Stimulated activated CD4-positive, alpha-beta T cell treated with anti-CD3 and anti-CD28 coated beads, Interleukin-12 subunit alpha, Interleukin-12 subunit beta, amount 100 ng/mL, for 48 hours (primary cell): ENCODE measurements at regions not wholly inside any gene's neighbourhood (a gene's known extent, or its start where the extent isn't known, plus 50 kb on each side); places are given as distances from the start of the nearest gene placed in this dataset.
"Not testable (repeated sequence)": the region's sequence is repeated elsewhere in the genome, so short reads cannot be mapped to it uniquely, and the experiment has no call there.

ENCODE experiments used
- DNase-seq, 3 donors: peaks; one replicate each; pipeline ENCODE4 v3.0.0-alpha.2; 2020; ENCODE audit warnings: low read depth in 2 of 3, low spot score in 1 of 3

DNA sequence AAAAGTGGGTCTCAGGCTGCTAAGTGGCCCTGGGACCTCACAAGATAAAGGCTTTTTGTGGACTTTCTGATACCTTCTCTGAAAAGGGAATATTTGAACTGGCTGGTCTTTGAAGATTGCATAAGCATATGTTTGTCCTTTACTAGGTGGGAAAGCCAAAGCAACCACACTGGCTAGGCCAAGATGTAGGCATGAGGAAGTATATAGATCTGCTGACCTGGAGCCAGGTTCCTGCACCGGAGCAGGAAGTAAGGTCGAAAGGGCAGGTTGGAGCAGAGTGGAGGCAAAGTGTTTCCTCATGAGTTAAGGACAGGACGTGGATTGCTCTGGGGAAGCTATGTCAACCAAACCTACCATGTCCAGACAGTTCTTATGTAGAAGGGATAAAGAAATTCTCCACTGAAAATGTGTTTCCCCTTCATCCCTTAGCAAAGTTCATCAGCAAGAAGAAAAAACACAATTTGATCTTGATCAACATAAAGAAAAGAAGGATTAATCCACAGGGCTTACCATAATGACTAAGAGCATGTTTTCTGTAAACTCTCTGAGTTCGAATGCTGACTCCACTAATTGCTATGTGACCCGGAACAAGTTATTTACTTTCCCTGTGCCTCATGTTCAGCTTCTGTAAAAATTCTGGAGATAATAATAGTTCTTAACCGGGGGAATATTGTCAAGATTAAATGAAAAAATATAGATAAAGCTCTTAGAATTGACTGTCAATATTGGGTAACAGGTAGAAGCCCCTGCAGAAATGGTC lies 156.1 kb upstream of the SRD5A2 start:
- DNase-seq = no peak

- DNase-seq = no peak
Measured at GRCh38 chr2:31735716-31736115, 155.0 kb upstream of the SRD5A2 start.

DNA sequence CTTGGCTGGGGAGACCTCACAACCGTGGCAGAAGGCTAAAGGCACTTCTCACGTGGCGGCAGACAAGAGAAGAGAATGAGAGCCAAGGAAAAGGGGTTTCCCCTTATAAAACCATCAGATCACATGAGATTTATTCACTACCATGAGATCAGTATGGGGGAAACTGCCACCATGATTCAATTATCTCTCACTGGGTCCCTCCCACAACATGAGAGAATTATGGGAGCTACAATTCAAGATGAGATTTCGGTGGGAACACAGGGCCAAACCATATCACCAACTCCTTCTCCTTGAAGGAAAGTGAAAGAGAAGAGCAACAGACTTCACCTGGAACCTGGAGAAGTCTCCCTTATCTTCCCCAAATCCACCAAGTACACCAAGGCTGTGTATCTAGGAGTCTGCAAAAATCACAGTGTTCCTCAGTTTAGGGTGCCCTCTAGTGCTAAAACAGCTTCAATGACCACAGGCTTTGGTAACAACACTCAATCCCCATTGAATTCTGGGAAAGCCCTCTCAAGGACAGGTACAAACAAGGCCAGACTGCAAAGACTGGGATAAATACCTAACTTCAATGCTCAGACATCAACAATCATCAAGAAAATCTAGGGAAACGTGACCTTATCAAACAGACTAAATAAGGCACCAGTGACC lies 148.8 kb upstream of the SRD5A2 start:
- no peak for DNase-seq

- DNase-seq = no peak
Measured at GRCh38 chr2:31729065-31729439, 148.3 kb upstream of the SRD5A2 start.

GRCh38 chr2:31728406-31729064 lies 147.8 kb upstream of the SRD5A2 start:
- DNase-seq = no peak

GRCh38 chr2:31726457-31726856 lies 145.7 kb upstream of the SRD5A2 start:
- no peak for DNase-seq

DNA sequence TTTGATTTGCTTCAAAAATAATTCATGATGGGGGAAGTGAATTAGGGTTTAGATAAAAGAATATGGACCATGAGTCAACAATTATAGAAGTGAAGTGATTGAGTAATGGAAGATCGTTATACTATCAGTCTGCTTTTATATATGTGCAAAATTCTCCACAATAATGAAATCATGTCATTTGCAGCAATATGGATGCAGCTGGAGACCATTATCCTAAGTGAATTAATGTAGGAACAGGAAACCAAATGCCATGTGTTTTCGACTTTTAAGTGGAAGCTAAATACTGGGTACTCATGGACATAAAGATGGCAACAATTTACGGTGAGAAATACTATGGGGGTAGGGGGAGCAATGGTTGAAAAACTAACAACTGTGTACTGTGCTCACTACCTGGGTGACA lies 144.7 kb upstream of the SRD5A2 start:
- DNase-seq = no peak

GRCh38 chr2:31711737-31712136 lies 131.0 kb upstream of the SRD5A2 start:
- no peak for DNase-seq

DNA sequence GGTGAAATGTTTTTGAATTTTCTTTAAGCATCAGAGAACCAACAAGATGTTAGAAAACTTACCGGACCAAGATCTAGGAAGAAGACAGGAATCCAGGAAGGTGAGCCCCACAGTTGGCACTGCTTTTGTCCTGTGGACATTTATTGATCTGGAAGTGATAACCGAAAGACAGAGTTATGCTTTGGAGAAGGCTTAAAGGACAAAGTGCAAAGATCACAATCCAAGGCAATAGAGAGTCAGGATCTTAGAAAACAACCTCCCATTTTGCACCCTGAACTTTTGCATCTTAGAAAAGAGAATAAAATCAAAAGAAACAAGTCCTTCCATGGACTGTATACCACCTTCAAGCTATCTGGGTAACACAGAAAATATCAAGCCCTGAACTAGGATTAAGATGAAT lies 129.4 kb upstream of the SRD5A2 start:
- no peak for DNase-seq

DNA sequence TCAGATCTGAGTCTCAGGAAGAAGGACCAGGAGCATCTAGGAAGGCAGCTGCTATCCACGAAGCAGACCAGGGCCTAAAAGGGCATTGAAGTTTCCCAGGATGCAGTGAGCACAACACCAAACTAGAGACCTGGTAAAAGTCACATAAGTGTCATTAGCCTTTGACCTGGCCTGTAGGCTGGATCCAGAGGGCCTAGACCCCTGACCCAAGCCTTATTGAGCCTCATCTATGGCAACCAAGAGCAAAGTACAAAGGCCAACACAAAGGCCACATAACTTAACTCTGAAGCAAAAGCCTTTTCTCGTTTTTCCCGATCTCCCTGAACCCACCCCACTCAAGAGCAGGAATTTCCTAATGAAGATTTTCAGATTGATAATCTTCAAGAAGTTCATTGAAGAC lies 127.3 kb upstream of the SRD5A2 start:
- DNase-seq = no peak

DNA sequence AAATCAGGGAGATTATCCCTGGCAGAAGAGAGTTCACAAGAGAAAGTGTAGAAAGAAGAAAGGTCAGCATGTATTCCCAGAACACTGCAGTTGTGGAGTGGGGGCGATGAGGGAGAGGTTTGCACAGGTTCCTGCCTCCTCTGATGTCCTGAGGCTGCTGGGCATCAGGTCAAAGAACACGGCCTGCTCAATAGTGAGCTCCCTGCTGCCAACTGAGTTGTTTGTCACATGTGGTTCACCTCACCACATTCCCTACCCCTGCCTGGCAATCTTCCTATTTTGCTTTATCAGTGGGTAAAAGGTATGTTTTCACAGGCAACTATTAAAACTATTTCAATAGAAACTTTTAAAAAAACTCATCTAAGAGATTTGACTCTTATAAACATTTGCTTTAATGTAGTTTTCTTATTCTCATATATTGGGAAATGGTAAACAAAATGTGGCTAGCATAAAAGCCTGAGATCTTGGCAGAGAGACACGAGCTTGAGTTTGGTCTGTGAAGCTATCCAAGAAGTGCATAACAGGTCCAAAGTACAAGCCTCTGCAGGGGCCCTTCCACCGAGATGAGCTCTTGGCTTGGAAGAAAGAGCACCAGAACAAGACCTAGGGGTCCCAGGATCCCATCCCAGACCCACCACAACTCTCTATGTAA lies 123.9 kb upstream of the SRD5A2 start:
- DNase-seq = no peak

DNA sequence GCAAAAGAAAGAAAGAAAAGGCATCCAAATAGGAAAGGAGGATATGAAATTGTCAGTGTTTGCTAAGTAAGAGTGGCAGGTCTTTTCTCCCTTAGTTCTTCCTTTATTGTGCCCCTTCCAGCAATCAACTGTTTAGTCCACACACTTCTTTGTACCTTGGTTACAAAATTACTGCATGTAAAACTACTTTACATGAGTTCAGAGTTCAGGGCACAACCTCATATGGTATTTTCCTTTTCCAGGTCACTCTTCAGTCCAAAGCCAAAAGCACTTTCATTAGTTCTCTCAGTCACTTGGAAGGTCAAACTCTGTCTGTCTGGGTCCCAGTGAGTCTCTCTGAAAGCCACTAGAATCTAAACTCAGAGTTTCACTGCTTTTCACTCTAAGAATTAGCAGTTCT lies 122.5 kb upstream of the SRD5A2 start:
- DNase-seq = no peak

- DNase-seq = no peak
Measured at GRCh38 chr2:31698722-31699121, 118.0 kb upstream of the SRD5A2 start.

GRCh38 chr2:31696068-31696467 lies 115.3 kb upstream of the SRD5A2 start:
- no peak for DNase-seq

DNA sequence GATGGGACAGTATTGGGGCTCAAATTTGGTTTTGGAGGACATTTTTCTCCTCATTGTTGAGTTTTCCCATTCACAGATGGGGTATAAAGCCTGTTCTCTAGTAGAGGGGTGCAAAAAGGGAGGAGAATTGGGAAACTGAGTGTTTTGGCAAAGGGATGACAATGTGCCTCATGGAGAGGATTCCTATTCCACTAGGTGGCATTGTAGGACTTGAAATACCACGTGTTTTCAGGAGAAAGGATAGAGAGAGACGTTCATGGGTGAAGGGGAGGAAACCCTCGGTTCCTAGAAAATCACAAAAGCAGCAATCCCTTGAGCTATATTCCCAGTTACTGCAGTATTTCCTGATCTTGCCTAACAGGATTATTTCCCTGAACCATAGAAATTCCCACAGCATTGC lies 113.7 kb upstream of the SRD5A2 start:
- no peak for DNase-seq

DNA sequence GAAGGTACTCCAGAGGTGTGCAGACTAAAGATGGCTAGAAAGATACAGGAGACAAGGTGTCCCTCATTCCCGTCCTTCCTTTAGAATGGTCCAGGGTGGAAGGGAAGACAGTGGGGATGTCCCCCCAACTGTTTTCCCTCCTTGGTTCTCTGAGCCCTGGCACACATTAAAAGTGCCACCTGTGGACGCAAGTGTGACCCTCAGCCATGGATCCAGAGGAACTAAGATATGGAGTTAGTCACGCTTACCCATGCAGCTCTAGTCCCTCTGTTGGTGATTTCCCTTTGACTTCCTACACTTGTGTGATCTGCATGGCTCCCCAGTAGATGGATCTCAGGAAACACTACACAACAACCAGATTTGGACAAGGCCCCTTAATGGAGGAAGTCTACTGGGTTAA lies 113.1 kb upstream of the SRD5A2 start:
- DNase-seq = no peak

DNA sequence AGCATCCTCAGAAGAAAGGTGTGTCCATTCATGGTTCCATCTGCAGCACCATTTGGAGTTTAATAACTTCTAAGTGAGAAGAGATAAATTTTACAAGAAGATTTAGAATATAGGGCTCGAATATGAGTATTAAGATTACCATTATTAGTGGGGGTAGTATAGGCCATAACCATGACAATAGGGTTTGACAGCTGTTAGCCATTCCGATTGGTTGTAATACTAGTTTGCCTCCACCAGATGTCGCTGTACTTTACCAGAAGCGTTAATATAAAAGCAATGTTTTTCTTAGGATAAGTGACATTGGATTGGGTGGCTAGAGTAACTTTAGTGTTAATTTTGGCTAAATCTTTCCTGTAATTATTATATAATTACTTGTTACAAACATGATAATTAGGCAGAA lies 107.5 kb upstream of the SRD5A2 start:
- no peak for DNase-seq

DNA sequence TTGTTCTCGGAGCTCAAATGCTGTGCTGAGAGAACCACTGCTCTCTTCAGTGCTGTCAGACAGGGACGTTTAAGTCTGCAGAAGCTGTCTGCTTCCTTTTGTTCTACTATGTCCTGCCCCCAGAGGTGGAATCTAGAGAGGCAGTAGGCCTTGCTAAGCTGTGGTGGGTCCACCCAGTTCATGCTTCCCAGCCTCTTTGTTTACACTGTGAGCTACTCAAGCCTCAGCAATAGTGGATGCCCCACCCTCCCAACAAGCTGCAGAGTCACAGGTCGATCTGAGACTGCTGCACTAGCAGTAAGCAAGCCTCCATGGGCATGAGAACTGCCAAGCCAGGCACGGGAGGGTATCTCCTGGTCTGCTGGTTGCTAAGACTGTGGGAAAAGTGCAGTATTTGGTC lies 102.8 kb upstream of the SRD5A2 start:
- not testable (repeated sequence) for DNase-seq

GRCh38 chr2:31675485-31675901 lies 94.8 kb upstream of the SRD5A2 start:
- DNase-seq = no peak

GRCh38 chr2:31674446-31674845 lies 93.7 kb upstream of the SRD5A2 start:
- DNase-seq = no peak

DNA sequence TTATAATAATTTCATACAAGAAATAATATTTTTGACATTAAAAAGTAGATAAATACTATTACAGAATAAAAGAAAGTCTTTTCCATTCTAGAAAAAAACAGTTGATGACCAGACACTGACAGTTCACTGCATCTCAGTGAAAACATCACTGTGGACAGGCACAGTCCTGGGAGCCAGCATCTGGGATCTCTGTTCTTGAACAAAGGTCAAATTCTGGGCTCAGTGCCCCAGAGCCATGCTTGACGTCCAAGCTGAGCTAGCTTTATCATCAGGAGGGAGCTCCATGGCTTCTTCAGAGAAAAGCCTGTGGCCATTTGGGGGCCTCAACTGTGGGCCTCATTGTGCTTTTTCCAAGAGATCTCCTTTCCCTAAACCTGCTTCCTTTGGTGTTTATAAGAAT lies 86.1 kb upstream of the SRD5A2 start:
- no peak for DNase-seq
